H9 (cell line): ENCODE measurements at regions not wholly inside any gene's neighbourhood (a gene's known extent, or its start where the extent isn't known, plus 50 kb on each side); places are given as distances from the start of the nearest gene placed in this dataset.

Source experiments
- DNase-seq: peaks from one replicate; pipeline ENCODE4 v3.0.0-alpha.2; 2017
- H2AFZ ChIP-seq: one replicate; pipeline ENCODE4 v1.6.1; 2013; ENCODE audit warnings: mild to moderate bottlenecking, low read length, control low read depth, moderate library complexity
- H2AK5ac ChIP-seq: 2 replicates; pipeline ENCODE4 v1.6.1; 2013; ENCODE audit warnings: low read length, control low read depth, mixed read lengths; ENCODE audit not compliant: insufficient read length
- H2BK120ac ChIP-seq: one replicate; pipeline ENCODE4 v1.6.1; 2013; ENCODE audit warnings: low read depth, mild to moderate bottlenecking, low read length, control low read depth, inconsistent platforms; ENCODE audit not compliant: poor library complexity, severe bottlenecking
- H2BK12ac ChIP-seq: 2 replicates; pipeline ENCODE4 v1.6.1; 2013; ENCODE audit warnings: low read length, control low read depth, mixed read lengths, low read depth; ENCODE audit not compliant: insufficient read length
- H2BK15ac ChIP-seq: 2 replicates; pipeline ENCODE4 v1.6.1; 2013; ENCODE audit warnings: low read depth, low read length, control low read depth
- H2BK20ac ChIP-seq: one replicate; pipeline ENCODE4 v1.6.1; 2013; ENCODE audit warnings: low read depth, mild to moderate bottlenecking, low read length, control low read depth, inconsistent platforms; ENCODE audit not compliant: poor library complexity, severe bottlenecking
- H2BK5ac ChIP-seq: 2 replicates; pipeline ENCODE4 v1.6.1; 2013; ENCODE audit warnings: low read length, control low read depth, mixed read lengths; ENCODE audit not compliant: insufficient read length
- H3K14ac ChIP-seq: 2 replicates; pipeline ENCODE4 v1.6.1; 2013; ENCODE audit warnings: low read length, control low read depth; ENCODE audit not compliant: insufficient read depth
- H3K18ac ChIP-seq: 2 replicates; pipeline ENCODE4 v1.6.1; 2013; ENCODE audit warnings: low read depth, mild to moderate bottlenecking, mixed read lengths, low read length, control low read depth; ENCODE audit not compliant: insufficient read length
- H3K23ac ChIP-seq: 2 replicates; pipeline ENCODE4 v1.6.1; 2013; ENCODE audit warnings: low read length, control low read depth, mixed read lengths, low read depth; ENCODE audit not compliant: insufficient read length
- H3K23me2 ChIP-seq: 2 replicates; pipeline ENCODE4 v1.6.1; 2013; ENCODE audit warnings: low read depth, mild to moderate bottlenecking, mixed read lengths, low read length, control low read depth; ENCODE audit not compliant: insufficient read length, poor library complexity, severe bottlenecking
- H3K27ac ChIP-seq: 2 replicates; pipeline ENCODE4 v1.5.1; 2013; ENCODE audit warnings: low read length, control low read depth, mixed read lengths, low read depth; ENCODE audit not compliant: insufficient read length
- H3K27me3 ChIP-seq: 2 replicates; pipeline ENCODE4 v1.6.1; 2013; ENCODE audit warnings: low read length, control low read depth, inconsistent platforms; ENCODE audit not compliant: insufficient read depth
- H3K4ac ChIP-seq: 2 replicates; pipeline ENCODE4 v1.6.1; 2013; ENCODE audit warnings: low read depth, mild to moderate bottlenecking, control low read depth, inconsistent platforms, low read length, moderate library complexity
- H3K4me1 ChIP-seq: 2 replicates; pipeline ENCODE4 v1.6.1; 2013; ENCODE audit warnings: low read length, control low read depth, inconsistent platforms; ENCODE audit not compliant: insufficient read depth
- H3K4me2 ChIP-seq: 2 replicates; pipeline ENCODE4 v1.6.1; 2013; ENCODE audit warnings: low read length, control low read depth, mixed read lengths; ENCODE audit not compliant: insufficient read length, insufficient read depth
- H3K56ac ChIP-seq: 2 replicates; pipeline ENCODE4 v1.6.1; 2013; ENCODE audit warnings: low read depth, mild to moderate bottlenecking, mixed read lengths, low read length, control low read depth; ENCODE audit not compliant: insufficient read length
- H3K79me1 ChIP-seq: 2 replicates; pipeline ENCODE4 v1.6.1; 2013; ENCODE audit warnings: low read depth, mild to moderate bottlenecking, moderate library complexity, low read length, control low read depth, inconsistent platforms; ENCODE audit not compliant: insufficient read depth, poor library complexity, severe bottlenecking
- H3K79me2 ChIP-seq: 2 replicates; pipeline ENCODE4 v1.6.1; 2013; ENCODE audit warnings: low read length, control low read depth, inconsistent platforms; ENCODE audit not compliant: insufficient read depth
- H3K9ac ChIP-seq: 2 replicates; pipeline ENCODE4 v1.6.1; 2013; ENCODE audit warnings: low read length, control low read depth, mixed read lengths; ENCODE audit not compliant: insufficient read length; ENCODE audit errors: extremely low read depth
- H3K9me3 ChIP-seq: one replicate; pipeline ENCODE4 v1.6.1; 2013; ENCODE audit warnings: low read depth, low read length, inconsistent platforms; ENCODE audit not compliant: control insufficient read depth
- H3T11ph ChIP-seq: one replicate; pipeline ENCODE4 v1.6.1; 2013; ENCODE audit warnings: mild to moderate bottlenecking, low read length, control low read depth, inconsistent platforms
- H4K20me1 ChIP-seq: one replicate; pipeline ENCODE4 v1.6.1; 2013; ENCODE audit not compliant: control insufficient read depth, insufficient read length, insufficient read depth
- H4K5ac ChIP-seq: 2 replicates; pipeline ENCODE4 v1.6.1; 2013; ENCODE audit warnings: low read depth, mild to moderate bottlenecking, mixed read lengths, low read length, control low read depth; ENCODE audit not compliant: insufficient read length
- H4K8ac ChIP-seq: replicated peaks from 2 replicates; pipeline ENCODE4 v1.6.1; 2013; ENCODE audit warnings: low read length, control low read depth, mixed read lengths, low read depth; ENCODE audit not compliant: insufficient read length
- H4K91ac ChIP-seq: 2 replicates; pipeline ENCODE4 v1.6.1; 2013; ENCODE audit warnings: low read depth, mild to moderate bottlenecking, moderate library complexity, mixed read lengths, low read length, control low read depth; ENCODE audit not compliant: insufficient read length
- H3K27ac Mint-ChIP-seq, 3 experiments: 2 replicates in 2 of 3; 3 replicates in 1 of 3; pipeline ENCODE4 v1.8.0; 2020 to 2021; ENCODE audit warnings: mixed read lengths in 3 of 3, mild to moderate bottlenecking in 1 of 3, moderate library complexity in 1 of 3
- H3K27me3 Mint-ChIP-seq: 2 replicates; pipeline ENCODE4 v1.8.0; 2021; ENCODE audit warnings: low read depth, mild to moderate bottlenecking, moderate library complexity, mixed read lengths
- H3K36me3 Mint-ChIP-seq, 3 experiments: 2 replicates in 2 of 3; 3 replicates in 1 of 3; pipeline ENCODE4 v1.8.0; 2020 to 2021; ENCODE audit warnings: low read depth in 3 of 3, mixed read lengths in 3 of 3; ENCODE audit not compliant: insufficient read depth in 1 of 3
- H3K4me1 Mint-ChIP-seq, 2 experiments: 2 replicates each; pipeline ENCODE4 v1.8.0; 2020; ENCODE audit warnings: mixed read lengths in 2 of 2
- H3K4me3 Mint-ChIP-seq, 2 experiments: 2 replicates in 1 of 2; 3 replicates in 1 of 2; pipeline ENCODE4 v1.8.0; 2020 to 2021; ENCODE audit warnings: mild to moderate bottlenecking in 2 of 2, mixed read lengths in 2 of 2, moderate library complexity in 1 of 2
- H3K9me3 Mint-ChIP-seq, 2 experiments: 2 replicates in 1 of 2; 3 replicates in 1 of 2; pipeline ENCODE4 v1.8.0; 2020; ENCODE audit warnings: mild to moderate bottlenecking in 2 of 2, mixed read lengths in 2 of 2, moderate library complexity in 1 of 2
- CTCF ChIP-seq: fragments of 200-600 bp; sonication (generic); conservative IDR thresholded peaks from 3 replicates; pipeline ENCODE4 v1.8.0; 2021; ENCODE audit warnings: antibody characterized with exemption, mild to moderate bottlenecking
- WGBS: extraction: QIAGEN DNeasy Blood & Tissue Kit; methylation state at CpG from one replicate; pipeline ENCODE4 v1.1.7; 2013; ENCODE audit warnings: missing lambda C conversion rate, low lambda C conversion rate, mixed read lengths; ENCODE audit not compliant: insufficient read length; ENCODE audit errors: extremely low coverage; 5-methylcytosine and 5-hydroxymethylcytosine counted together

- no peaks in the 10 kb centered on the region for H4K20me1 ChIP-seq
- no CpG with 5 or more reads among the region's 1 CpG for WGBS
- H3K79me1 ChIP-seq = no peaks in the 10 kb centered on the region
- no peaks in the 10 kb centered on the region for H3K79me2 ChIP-seq
- H3K18ac ChIP-seq = no peak overlapping the region
- no peak overlapping the region for H3K27ac Mint-ChIP-seq
- no peak overlapping the region for H3K4ac ChIP-seq
- H3K4me1 Mint-ChIP-seq = no peaks in the 10 kb centered on the region
- H2BK5ac ChIP-seq = no peak overlapping the region
- no peak for DNase-seq
- H2BK20ac ChIP-seq = no peak overlapping the region
- H3K4me1 ChIP-seq = no peaks in the 10 kb centered on the region
- H2BK15ac ChIP-seq = no peak overlapping the region
- no peak overlapping the region for H3K4me2 ChIP-seq
- no peak overlapping the region for H3K9ac ChIP-seq
- no peak overlapping the region for H3K14ac ChIP-seq
- H3K9me3 ChIP-seq = no peaks in the 10 kb centered on the region
- no peak overlapping the region for H4K5ac ChIP-seq
- peaks cover 0 to 3% of the 10 kb centered on the region in 2 experiments; a peak in 4 of 5 replicates for H3K9me3 Mint-ChIP-seq
- H3K56ac ChIP-seq = no peak overlapping the region
- no peak overlapping the region for H4K8ac ChIP-seq
- H2BK120ac ChIP-seq = no peak overlapping the region
- no peak overlapping the region for H2AK5ac ChIP-seq
- no peak for TF ChIP-seq CTCF
- no peak overlapping the region for H3K27ac ChIP-seq
- H4K91ac ChIP-seq = no peak overlapping the region
- H3T11ph ChIP-seq = no peak overlapping the region
- no peak overlapping the region for H3K23ac ChIP-seq
- H3K4me3 Mint-ChIP-seq = no peak overlapping the region
- H3K23me2 ChIP-seq = no peaks in the 10 kb centered on the region
- no peaks in the 10 kb centered on the region for H3K27me3 ChIP-seq
- H2AFZ ChIP-seq = no peak overlapping the region
- peaks cover 0 to under 1% (median 0%) of the 10 kb centered on the region in 3 experiments; a peak in 2 of 7 replicates for H3K36me3 Mint-ChIP-seq
- H3K27me3 Mint-ChIP-seq = no peaks in the 10 kb centered on the region
- H2BK12ac ChIP-seq = no peak overlapping the region
Measured at GRCh38 chr10:90126256-90126595, 424.8 kb downstream of the KIF20B start.
